Stimulated activated naive CD8-positive, alpha-beta T cell treated with anti-CD3 and anti-CD28 coated beads, Interleukin-15, Interleukin-2, amounts not matched to agents 100 U/mL and 50 U/mL, for 24 hours (primary cell): ENCODE measurements at regions not wholly inside any gene's neighbourhood (a gene's known extent, or its start where the extent isn't known, plus 50 kb on each side); places are given as distances from the start of the nearest gene placed in this dataset.

Experiments
- ATAC-seq: fragments of 150-1000 bp; cut with Tn5 transposase; one replicate; pipeline ENCODE4 v1.10.0; 2021
- DNase-seq: peaks from one replicate; pipeline ENCODE4 v3.0.0; 2021

GRCh38 chr5:68711293-68712200, 382.3 kb upstream of the SLC30A5 start:
- DNase-seq = peak; percentile 22
- peak; percentile 83 for ATAC-seq

GRCh38 chr5:68714810-68715209, 379.0 kb upstream of the SLC30A5 start:
- DNase-seq (no peak), ATAC-seq (no peak)

- ATAC-seq = no peak
- DNase-seq = no peak
Observed at GRCh38 chr5:68720884-68721610, 372.8 kb upstream of the SLC30A5 start.

- ATAC-seq (no peak), DNase-seq (no peak)
Observed at GRCh38 chr5:68722357-68722756, 371.5 kb upstream of the SLC30A5 start.

GRCh38 chr5:68725905-68726683, 367.7 kb upstream of the SLC30A5 start:
- DNase-seq = no peak
- ATAC-seq = no peak

- no peak for ATAC-seq
- DNase-seq = no peak
Observed at GRCh38 chr5:68727931-68728330, 365.9 kb upstream of the SLC30A5 start.

- ATAC-seq = no peak
- DNase-seq = no peak
Observed at GRCh38 chr5:68729678-68730077, 364.1 kb upstream of the SLC30A5 start.

GRCh38 chr5:68730220-68730978, 363.4 kb upstream of the SLC30A5 start:
- ATAC-seq (no peak), DNase-seq (no peak)

GRCh38 chr5:68730979-68731654, 362.7 kb upstream of the SLC30A5 start:
- ATAC-seq (no peak), DNase-seq (no peak)

GRCh38 chr5:68732251-68732650, 361.6 kb upstream of the SLC30A5 start:
- DNase-seq (no peak), ATAC-seq (no peak)

GRCh38 chr5:68734781-68735180, 359.0 kb upstream of the SLC30A5 start:
- no peak for ATAC-seq
- no peak for DNase-seq

GRCh38 chr5:68738236-68738635, 355.6 kb upstream of the SLC30A5 start:
- DNase-seq (no peak), ATAC-seq (no peak)

GRCh38 chr5:68738841-68739240, 355.0 kb upstream of the SLC30A5 start:
- DNase-seq (no peak), ATAC-seq (no peak)

- peak; percentile 32 for ATAC-seq
- no peak for DNase-seq
Observed at GRCh38 chr5:68739752-68740151, 354.1 kb upstream of the SLC30A5 start.

GRCh38 chr5:68740226-68740910, 353.4 kb upstream of the SLC30A5 start:
- DNase-seq (no peak), ATAC-seq (no peak)

- ATAC-seq = no peak
- DNase-seq = no peak
Observed at GRCh38 chr5:68744206-68744605, 349.6 kb upstream of the SLC30A5 start.

GRCh38 chr5:68745448-68745847, 348.4 kb upstream of the SLC30A5 start:
- DNase-seq (no peak), ATAC-seq (no peak)

GRCh38 chr5:68746220-68746619, 347.6 kb upstream of the SLC30A5 start:
- DNase-seq (no peak), ATAC-seq (no peak)

GRCh38 chr5:68746643-68747420, 347.0 kb upstream of the SLC30A5 start:
- ATAC-seq (no peak), DNase-seq (no peak)

GRCh38 chr5:68747521-68747920, 346.3 kb upstream of the SLC30A5 start:
- ATAC-seq (no peak), DNase-seq (no peak)
